ENCODE measurements at regions not wholly inside any gene's neighbourhood (a gene's known extent, or its start where the extent isn't known, plus 50 kb on each side); places are given as distances from the start of the nearest gene placed in this dataset.

DNA sequence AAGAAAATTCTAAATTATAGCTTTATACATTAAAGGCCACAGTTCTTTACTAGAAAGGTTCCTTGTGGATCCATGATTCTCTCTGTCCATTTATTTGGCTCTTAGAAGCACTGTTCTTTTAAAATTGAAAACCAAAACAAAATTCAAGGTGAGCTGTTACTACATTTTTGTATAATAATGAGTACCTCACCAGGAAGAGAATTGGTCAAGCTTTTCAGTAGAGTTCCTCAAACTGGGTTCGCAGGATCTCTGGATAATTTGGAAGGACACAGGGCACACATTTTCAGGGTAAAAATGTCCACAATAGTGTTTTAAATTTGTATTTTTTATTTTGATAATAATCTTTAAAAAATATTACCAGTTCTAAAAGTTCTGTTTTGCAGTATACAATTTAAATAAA lies 93.0 kb downstream of the PPP1R3A start:
- no peak for DNase-seq (ENCODE audit: low spot score)

DNA sequence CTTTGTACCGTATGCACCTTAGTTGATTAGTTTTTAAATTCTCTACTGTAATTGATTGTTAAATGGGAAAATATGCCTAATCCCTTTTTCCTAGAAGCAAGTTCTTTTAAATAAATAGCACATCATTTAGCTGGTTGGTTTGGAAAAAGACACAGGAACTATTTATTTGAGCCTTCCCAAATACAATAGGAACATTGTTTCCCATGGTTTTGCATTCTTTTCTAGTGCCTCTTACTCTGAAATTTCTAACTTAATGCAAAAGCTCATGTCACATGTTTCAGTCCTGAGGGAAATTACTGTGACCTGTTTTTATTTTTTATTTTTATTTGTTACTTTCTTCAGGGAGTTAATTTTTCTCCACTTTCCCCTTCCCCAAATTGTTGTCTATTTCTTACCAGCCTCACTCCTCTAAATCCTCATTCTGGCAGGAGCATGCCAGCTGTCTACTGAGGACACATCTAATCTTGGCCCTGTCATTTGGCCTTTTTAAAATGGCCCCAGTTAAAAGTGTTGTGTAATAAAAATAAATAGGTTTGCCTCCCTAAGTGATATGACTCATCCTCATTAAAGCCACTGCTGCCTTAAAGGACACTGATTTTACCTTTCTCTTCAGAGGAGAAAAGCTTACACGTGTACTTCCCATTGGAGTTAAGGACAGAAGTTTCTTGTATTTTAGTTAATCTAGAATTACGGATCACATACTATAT lies 94.5 kb downstream of the PPP1R3A start:
- no peak for DNase-seq (ENCODE audit: low spot score)

DNA sequence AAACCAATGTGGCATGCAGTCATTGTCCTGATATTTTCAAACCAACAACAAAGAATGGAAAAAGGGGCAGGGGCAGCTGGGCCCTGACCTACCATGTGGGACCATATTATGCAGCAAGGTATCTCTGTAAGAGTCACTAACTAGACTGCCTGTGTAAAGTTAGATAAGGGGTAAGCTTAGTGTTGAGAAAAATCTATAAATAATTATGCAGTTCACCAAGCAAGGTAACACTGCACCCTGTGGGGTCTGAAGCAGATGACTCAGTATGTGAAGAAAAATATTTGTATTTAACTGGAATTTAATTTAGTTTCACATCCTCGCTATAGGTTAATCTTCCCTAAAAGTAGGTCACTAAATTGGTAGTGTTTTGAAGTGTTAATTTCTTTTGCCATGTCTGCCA lies 99.3 kb downstream of the PPP1R3A start:
- DNase-seq (ENCODE audit: low spot score), result no peak

DNA sequence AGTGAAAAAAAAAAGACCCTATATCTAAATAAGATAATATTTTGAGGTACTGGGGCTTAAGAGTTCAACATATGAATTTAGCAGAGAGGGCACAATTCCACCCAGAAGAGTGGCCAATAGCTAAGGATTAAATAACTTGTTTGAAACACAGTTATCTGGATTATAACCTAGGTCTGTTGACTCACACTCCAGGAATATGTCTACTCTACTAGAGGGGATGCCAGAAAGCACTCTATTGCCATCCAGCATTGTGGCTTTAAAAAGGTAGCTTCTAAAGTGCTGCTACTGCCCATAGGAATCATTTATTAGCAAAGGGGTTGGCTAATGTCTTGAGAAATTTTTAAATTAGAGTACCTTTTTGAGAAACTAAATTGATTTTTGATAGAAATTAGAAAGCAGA lies 102.2 kb downstream of the PPP1R3A start:
- no peak for DNase-seq (ENCODE audit: low spot score)

DNA sequence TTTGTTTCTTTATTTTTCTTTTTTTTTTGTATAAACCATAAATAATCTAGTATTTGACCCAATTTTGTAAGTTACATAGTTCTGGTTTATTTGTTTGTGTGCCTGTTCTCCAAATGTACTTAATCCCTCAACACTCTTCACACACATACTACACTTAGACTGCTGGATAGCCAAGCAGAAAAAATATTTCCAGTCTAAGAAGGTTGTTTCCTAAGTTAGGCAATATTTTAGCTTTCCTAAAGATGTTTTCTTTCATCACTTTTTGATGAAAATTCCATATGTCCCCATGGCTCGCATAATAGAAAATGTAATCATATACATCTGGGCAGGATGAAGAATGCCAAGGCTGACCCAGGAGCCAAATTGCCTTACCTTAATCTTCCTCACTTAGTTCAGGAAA lies 105.3 kb downstream of the PPP1R3A start:
- DNase-seq (ENCODE audit: low spot score), result no peak

DNA sequence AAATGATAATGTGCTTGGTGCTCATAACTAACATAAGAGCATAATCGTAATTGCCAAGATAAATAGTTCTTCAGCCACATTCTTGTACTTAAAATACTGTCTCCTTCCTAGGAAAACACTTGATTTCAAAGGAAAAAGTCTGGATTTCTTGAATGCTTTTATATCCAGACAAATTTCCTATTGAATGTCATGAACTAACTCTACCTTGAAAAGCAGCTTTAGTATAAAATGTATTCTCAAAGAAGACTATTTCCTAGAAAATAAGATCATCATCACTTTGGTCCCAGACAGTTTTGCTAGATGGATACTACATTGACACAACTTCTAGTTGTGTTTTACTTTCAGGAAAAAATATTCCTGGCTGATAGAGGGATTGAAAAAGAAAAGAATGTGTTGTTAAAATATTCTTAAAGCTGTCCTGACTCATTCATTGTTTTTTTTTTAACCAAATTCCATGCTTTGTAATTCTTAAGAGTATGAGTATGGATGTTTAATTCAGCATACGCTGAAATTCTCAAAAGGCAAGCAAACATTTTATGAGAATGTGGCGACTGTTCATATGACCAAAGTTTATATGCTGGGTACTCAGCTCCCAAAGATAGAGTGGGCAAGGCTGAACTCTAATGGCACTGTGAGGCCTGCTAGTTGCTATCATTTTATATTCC lies 106.1 kb downstream of the PPP1R3A start:
- DNase-seq (ENCODE audit: low spot score), result no peak

DNA sequence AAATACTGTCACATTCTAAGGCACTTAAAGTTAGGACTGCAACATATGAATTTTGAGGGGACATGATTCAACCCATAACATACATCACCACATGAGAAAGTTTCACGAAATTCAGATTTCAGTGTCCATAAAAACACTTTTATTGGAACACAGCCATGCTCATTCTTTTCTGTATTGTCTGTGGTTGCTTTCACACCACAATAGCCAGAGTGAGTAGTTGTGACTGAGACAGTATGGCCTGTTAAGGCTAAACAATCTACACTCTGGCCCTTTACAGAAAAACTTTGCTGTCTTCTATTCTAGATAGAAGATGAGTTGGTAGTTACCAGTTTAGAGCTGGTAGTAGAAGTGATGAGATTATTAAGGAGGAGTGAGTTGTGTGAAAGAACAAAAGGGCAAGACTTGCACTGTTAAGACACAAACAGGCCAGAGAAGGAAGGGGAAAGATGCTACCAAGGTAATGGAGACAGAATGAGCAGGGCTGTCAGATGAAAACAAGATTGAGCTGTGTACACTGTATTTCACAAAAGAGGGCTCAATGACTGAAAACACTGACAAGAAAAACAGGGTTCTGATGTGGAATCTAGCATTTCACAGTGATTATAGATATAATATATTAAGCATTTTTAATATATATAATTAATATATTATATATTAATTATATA lies 108.6 kb downstream of the PPP1R3A start:
- DNase-seq (ENCODE audit: low spot score), result no peak

DNA sequence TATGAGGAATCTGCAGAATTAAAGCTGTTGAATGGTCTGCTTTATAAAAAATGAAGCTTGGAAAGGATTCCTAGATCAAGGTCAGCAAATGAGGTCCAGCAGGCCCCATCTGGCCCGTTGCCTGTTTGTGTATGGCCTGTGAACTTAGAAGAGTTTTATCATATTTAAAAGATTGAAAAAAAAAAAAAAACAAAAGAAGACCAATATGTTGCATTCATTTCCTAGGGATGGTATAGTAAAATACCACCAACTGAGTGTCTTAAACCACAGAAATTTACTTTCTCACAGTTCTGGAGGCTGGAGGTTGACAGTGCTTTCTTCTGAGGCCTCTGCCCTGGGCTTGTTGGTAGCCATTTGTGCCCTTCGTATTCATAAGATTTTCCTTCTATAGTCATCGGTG lies 109.2 kb downstream of the PPP1R3A start:
- no peak for DNase-seq (ENCODE audit: low spot score)

DNA sequence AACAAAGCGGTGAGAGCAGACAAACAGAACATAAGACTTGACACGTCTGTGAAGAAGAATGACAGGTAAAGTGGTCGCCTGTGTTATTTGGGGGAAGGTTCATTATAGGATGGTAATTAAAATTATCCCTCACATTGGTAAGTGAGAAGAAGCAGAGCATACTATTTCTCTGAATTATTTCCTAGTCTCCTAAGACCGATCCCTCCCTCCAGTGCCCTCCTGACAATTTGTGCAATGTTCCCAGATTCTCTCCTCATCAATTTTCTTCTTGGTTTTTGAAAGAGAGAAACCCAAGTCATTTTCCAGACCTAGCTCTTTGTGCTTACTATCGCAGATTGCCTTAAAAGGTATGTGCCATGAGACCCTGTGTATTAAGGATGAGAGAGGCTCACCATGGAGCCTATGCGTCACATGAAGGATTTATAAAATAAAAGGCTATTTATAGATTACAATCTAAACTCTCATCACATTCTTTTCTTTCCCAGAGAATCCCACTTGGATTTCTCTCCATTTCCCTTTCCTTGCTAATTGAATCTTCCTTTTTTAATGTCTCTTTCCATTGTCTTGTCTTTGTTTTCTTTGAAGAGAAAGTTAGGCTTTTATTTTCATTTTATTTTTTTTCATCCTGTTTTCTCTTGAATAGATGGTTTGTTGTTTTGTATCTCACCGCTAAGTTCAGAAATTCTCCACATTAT lies 112.0 kb downstream of the PPP1R3A start:
- no peak for DNase-seq (ENCODE audit: low spot score)

DNA sequence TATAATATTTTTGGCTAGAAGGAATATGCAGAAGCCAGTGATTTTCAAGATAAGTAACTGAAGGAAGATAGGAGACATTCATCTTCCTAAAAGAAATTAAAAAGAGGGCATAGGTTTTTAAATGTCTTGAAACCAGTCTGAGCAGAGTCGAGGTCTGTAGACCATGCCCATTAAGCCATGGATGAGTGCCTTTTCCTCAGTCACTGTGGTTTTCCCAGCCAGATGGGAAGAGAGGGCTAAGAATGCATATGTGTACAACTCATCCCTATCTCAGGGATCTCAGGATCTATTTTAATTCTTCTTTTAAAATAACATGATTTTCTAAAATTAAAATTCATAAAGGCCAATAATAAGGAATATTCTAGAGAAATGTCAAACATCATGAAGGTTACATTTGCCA lies 112.8 kb downstream of the PPP1R3A start:
- no peak for DNase-seq (ENCODE audit: low spot score)

DNA sequence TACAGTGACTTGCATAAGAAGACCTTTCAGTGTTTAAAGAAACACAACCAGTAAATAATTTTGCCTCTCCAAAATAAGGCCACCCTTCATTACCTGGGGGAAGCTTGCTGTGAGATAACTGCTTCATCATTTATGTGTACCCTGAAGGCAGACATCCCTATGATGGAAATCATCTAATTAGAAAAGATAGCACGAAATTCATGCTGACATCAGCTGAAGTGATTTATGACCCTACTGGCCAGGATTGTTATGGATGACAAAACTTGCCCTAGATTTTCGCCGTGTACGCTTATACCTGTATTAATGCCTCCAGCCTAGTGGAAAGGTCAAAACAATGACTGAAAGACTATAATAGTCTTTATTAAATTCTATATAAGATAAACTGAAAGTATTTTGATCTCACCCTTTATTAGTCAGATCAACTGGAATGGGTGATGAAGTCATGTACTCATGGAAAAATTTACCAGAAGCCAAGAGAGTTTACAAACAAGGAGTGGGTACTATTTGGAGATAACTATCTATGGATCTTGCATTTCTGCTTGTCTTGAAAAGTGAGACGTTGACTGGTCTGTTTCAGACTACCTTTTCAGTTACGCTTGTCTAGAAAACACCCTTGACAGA lies 114.2 kb downstream of the PPP1R3A start:
- DNase-seq (ENCODE audit: low spot score), result no peak

DNA sequence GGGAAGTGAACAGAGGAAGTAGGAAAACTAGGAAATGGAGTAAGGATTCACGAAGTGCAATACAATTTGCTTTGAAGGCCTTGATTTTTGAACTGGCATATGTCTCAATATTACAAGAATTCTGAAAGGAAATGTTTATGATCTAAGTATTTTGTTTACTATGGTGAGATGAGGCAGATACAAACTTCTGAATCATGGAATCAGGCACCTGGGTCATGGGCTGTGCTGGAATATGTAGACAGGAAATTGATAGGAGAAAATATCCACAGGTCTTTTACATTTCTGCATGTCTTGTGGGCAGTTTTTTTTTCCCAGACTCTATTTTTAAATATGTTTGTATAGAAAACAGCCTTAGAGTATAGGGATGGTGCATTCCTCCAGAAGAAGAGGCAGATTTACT lies 117.1 kb downstream of the PPP1R3A start:
- no peak for DNase-seq (ENCODE audit: low spot score)

DNA sequence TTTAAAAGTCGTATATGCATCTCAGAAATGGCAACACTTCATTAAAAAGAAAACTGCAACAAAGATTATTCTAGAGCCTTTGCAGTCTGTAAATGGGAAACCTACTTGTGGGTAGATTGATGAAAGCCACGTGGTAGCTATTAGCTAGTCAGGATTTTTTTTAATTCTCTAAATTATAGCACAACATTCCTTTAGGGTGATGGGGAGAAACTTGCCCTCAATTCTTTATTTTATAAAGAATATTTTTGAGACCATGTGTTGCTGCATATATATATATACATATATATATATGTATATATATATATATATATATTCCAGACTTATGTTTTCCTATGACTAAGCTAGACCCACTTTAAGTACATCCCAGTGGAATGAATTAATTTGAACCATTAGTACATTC lies 118.0 kb downstream of the PPP1R3A start:
- DNase-seq (ENCODE audit: low spot score), result no peak

DNA sequence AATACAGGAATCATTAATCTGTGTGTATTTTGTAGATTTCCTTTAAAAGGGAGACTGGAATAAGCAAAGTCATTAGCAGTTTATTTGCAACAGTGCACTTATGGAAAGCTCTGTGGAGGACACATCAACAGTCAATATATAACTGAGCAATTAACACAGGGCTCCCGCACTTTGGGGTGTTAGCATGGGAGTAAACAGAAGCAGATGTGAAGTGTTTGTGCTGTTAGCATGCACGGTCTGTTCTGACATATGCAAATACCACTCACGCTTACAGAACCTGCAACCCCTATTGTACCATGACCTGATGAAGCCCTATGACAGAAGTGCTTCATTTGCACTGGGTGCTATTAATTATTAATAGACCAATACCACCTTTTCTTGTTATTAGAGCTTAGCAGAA lies 118.9 kb downstream of the PPP1R3A start:
- DNase-seq (ENCODE audit: low spot score), result no peak

DNA sequence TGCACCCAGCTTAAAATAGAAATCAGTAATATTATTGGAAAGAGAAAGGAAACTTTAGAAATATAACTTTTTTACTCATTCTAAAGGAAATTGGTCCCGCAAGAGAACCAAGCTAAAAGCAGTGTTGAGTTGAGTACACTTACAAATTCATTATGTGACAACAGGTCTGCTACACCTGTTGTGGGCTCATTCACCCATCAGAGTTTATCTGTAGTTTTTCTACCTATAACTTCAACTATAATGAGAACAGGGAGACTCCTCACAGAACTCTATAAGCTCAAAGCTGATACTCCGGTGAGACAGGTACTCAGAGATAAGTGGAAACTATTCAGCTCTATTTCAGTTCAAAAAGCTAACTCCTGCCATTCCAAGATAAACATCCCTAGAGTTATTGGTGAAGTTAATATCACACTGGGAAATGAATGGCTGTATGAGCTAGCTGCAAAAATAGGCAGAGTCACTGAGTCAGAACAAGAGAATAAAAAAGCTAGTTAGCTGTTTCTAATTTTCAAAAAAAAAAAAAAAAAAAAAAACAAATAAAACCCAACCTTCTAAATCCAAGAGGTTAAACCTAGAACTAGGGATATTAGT lies 121.3 kb downstream of the PPP1R3A start:
- no peak for DNase-seq (ENCODE audit: low spot score)

DNA sequence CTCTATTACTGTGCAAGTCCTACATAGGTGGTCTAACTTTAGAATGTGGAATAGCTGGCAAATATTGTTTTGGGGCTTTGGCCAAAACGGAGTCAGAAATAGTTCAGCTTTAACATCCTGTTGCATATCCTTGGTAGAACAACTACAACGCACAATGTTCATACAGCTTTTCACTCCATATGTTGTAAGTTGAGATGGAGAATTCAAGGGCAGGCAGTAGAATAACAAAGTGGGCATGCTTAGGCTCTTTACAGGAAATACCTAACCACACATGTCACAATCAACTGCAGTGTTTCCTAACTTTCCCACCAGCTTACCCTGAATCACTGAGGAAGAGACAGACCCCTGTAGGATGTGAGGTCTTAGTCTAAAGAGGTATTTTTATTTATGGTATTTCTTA lies 122.3 kb downstream of the PPP1R3A start:
- DNase-seq (ENCODE audit: low spot score), result no peak

DNA sequence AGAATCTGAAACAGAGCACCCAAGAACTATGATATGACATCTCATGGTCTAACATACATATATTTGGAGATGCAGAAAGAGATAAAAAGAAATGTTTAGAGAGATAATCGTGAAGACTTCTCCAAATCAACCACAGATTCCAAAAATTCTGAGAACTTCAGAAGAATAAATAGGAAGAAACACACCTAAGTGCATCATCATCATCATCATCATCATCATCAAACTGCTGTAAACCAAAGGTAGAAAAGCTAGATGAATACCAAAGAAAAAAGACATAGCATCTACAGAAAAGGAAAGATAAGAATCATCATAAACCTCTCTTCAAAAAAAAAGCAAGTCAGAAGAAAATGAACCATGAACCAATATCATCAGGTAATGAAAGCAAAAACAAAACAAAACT lies 124.2 kb downstream of the PPP1R3A start:
- DNase-seq (ENCODE audit: low spot score), result no peak

DNA sequence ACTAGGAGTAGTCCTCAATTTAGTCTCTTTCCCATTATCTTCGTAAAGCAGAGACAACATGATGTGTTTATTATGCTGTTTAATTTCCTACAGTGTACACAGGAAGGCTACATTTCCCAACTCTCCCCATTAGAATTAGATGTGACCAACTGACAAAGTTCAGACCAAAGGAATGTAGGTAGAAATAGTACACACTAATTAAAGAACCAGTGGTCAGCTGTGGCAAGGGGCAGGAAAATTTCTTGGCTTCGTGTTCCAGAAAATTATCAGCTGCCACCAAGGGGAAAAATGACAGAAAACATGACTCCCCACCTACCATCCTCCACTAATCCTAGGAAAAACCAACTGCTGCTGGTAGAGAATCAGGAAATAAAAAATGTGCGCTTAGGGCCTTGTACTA lies 125.6 kb downstream of the PPP1R3A start:
- no peak for DNase-seq (ENCODE audit: low spot score)

DNA sequence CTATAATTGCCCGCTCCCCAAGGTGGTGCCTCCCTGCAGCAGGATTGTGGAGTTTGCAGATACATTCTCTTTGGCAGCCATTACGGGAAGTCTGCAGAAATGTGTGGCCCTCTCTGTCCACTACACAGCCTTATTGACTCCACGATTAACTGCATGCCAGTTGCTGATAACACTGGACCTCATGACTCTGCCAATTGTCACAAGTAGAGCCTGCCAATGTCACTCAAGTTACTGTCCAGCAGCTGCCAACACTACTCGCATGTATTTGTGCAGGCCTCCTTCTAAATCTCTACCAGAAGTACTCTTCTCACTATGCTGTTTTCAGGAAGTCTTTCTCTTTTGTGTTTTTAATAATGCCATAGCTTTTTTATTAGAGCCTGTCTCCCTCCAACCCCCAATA lies 128.8 kb downstream of the PPP1R3A start:
- no peak for DNase-seq (ENCODE audit: low spot score)

DNA sequence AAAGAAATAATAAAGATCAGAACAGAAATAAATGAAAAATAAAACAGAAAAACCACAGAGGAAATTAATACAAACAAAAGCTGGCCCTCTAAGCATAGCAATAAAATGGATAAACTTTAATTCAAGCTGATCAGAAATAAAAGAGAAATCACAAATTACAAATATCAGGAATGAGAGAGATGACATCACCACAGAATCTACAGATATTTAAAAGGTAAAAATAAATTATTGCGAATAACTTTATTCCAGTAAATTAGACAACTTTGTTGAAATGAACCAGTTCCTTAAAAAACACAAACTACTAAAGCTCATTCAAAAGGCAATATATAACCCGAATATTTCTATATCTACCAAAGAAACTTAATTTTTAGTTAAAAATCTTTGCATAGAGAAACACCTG lies 131.7 kb downstream of the PPP1R3A start:
- DNase-seq (ENCODE audit: low spot score), result no peak

DNA sequence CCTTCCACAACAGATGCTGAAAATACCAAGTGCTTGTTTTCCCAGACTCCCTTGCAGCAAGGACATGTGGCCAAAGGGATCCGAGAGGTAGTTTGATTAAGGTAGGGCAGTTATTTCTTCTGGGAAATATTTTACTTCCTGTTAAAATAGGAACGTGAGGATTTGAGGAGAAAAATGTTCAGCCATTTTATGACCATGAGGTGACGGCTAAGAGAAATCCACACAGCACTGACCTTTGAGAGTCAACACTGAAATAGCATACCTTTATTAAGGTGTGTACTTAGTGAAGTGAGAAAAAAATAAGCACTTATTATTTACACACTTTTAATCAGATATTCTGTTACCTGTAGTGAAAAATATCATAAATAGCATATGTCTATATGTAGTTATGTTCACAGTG lies 133.9 kb downstream of the PPP1R3A start:
- no peak for DNase-seq (ENCODE audit: low spot score)

DNA sequence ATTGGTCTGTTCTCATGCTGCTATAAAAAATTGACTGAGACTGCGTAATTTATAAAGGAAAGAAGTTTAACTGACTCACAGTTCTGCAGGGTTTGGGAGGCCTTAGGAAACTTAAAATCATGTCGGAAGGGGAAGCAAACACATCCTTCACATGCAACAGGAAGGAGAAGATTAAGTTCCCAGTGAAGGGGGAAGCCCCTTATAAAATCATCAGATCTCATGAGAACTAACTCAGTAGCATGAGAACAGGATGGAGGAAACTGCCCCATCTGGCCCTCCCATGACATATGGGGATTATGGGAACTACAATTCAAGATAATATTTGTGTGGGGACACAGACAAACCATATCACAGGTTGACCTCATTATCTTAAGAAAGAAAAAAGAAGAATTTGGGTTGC lies 134.5 kb downstream of the PPP1R3A start:
- DNase-seq (ENCODE audit: low spot score), result no peak
